OCI-LY7 (cell line): ENCODE measurements at regions not wholly inside any gene's neighbourhood (a gene's known extent, or its start where the extent isn't known, plus 50 kb on each side); places are given as distances from the start of the nearest gene placed in this dataset.

Experiments used
- BruUV-seq: library from RNA; stranded (reverse); fragments of 400-500 nt; replicated peaks from 2 replicates; lab custom pipeline; 2021; lab: Mats Ljungman, UMichigan
- CTCF ChIA-PET: fragments of 300-600 bp; sonication (Branson Sonifier 250); formaldehyde crosslinking; loops from one replicate; lab custom pipeline; 2022; ENCODE audit warnings: antibody characterized with exemption; ENCODE audit not compliant: unreplicated experiment; lab: Charles Lee
- POLR2A ChIA-PET: fragments of 300-600 bp; sonication (Branson Sonifier 250); formaldehyde crosslinking; loops from one replicate; lab custom pipeline; 2022; ENCODE audit warnings: antibody characterized with exemption; lab: Charles Lee
- DNase-seq: peaks from one replicate; pipeline ENCODE4 v3.0.0-alpha.2; 2015; ENCODE audit warnings: low spot score
- H2AFZ ChIP-seq: fragments of 200-600 bp; sonication (generic), shearing (Covaris generic); 2 replicates; pipeline ENCODE4 v1.6.1; 2014; ENCODE audit warnings: mild to moderate bottlenecking, antibody characterized with exemption, low read length, moderate library complexity
- H3K27ac ChIP-seq: fragments of 200-600 bp; sonication (generic); 2 replicates; pipeline ENCODE4 v1.5.1; 2014; ENCODE audit warnings: mixed run types, low read depth, mild to moderate bottlenecking, moderate library complexity, low read length, inconsistent platforms; ENCODE audit not compliant: poor library complexity, severe bottlenecking
- H3K36me3 ChIP-seq: fragments of 200-600 bp; sonication (generic); 2 replicates; pipeline ENCODE4 v1.6.1; 2014; ENCODE audit warnings: mild to moderate bottlenecking, antibody characterized with exemption, low read length, moderate library complexity, mixed read lengths; ENCODE audit not compliant: insufficient read depth
- H3K4me1 ChIP-seq: fragments of 200-600 bp; sonication (generic); 2 replicates; pipeline ENCODE4 v1.5.1; 2014; ENCODE audit warnings: mild to moderate bottlenecking, low read length; ENCODE audit not compliant: insufficient read depth, poor library complexity, severe bottlenecking
- H3K4me2 ChIP-seq: fragments of 200-600 bp; sonication (generic); 2 replicates; pipeline ENCODE4 v1.6.1; 2014; ENCODE audit warnings: mild to moderate bottlenecking, low read length
- H3K4me3 ChIP-seq: fragments of 200-600 bp; sonication (generic); 2 replicates; pipeline ENCODE4 v1.5.1; 2014; ENCODE audit warnings: mild to moderate bottlenecking, low read depth, low read length; ENCODE audit not compliant: poor library complexity, severe bottlenecking
- H3K79me2 ChIP-seq: fragments of 200-600 bp; sonication (generic); 2 replicates; pipeline ENCODE4 v1.6.1; 2016; ENCODE audit warnings: low read depth, mild to moderate bottlenecking, low read length, moderate library complexity, mixed read lengths; ENCODE audit not compliant: insufficient read depth
- H3K9me2 ChIP-seq: fragments of 200-600 bp; sonication (generic); 2 replicates; pipeline ENCODE4 v1.6.1; 2016; ENCODE audit warnings: mild to moderate bottlenecking, low read length, mixed read lengths; ENCODE audit not compliant: insufficient read depth
- H3K9me3 ChIP-seq: fragments of 200-600 bp; sonication (generic); 2 replicates; pipeline ENCODE4 v1.6.1; 2014; ENCODE audit warnings: mild to moderate bottlenecking, mixed run types, low read length, mixed read lengths
- H4K20me1 ChIP-seq: fragments of 200-600 bp; sonication (generic); 2 replicates; pipeline ENCODE4 v1.6.1; 2014; ENCODE audit warnings: mild to moderate bottlenecking, antibody characterized with exemption, low read length, moderate library complexity, mixed read lengths; ENCODE audit not compliant: insufficient read depth
- CTCF ChIP-seq: fragments of 200-600 bp; sonication (generic); conservative IDR thresholded peaks from 2 replicates; pipeline ENCODE4 v1.5.1; 2014; ENCODE audit warnings: mild to moderate bottlenecking, antibody characterized with exemption, low read length, moderate library complexity, mixed read lengths
- EZH2phosphoT487 ChIP-seq: fragments of 200-600 bp; sonication (generic); IDR thresholded peaks from 2 replicates; pipeline ENCODE4 v1.6.1; 2018; ENCODE audit warnings: low read depth, borderline replicate concordance, mild to moderate bottlenecking, mixed run types, antibody characterized with exemption, low read length, moderate library complexity, mixed read lengths
- intact Hi-C: fragments of 100-400 bp; cut with micrococcal nuclease; formaldehyde crosslinking; loops from one replicate; pipeline ENCODE4 v1.10.0; 2022; ENCODE audit not compliant: unreplicated experiment

- Histone ChIP-seq H3K79me2 (no peaks in the 10 kb centered on the region), H3K4me3 (no peak overlapping the region), H3K9me3 (no peaks in the 10 kb centered on the region), H4K20me1 (no peaks in the 10 kb centered on the region), H3K4me2 (no peak overlapping the region), H3K4me1 (no peaks in the 10 kb centered on the region), H3K36me3 (no peaks in the 10 kb centered on the region), H3K27ac (no peak overlapping the region), H2AFZ (no peak overlapping the region), H3K9me2 (no peaks in the 10 kb centered on the region)
- no peak for DNase-seq
- TF ChIP-seq CTCF: no peak
- ChIA-PET POLR2A (no interaction called here), CTCF (no interaction called here)
- intact Hi-C loops: no loop called here
- BruUV-seq: no TSS peak
Measured at GRCh38 chr12:18939051-18939450, 190.5 kb upstream of the PLEKHA5 start.

GRCh38 chr12:18942669-18943068 lies 186.9 kb upstream of the PLEKHA5 start:
- Histone ChIP-seq H3K79me2 (no peaks in the 10 kb centered on the region), H2AFZ (no peak overlapping the region), H3K4me2 (no peak overlapping the region), H4K20me1 (no peaks in the 10 kb centered on the region), H3K4me1 (no peaks in the 10 kb centered on the region), H3K4me3 (no peak overlapping the region), H3K9me3 (no peaks in the 10 kb centered on the region), H3K9me2 (no peaks in the 10 kb centered on the region), H3K36me3 (no peaks in the 10 kb centered on the region), H3K27ac (no peak overlapping the region)
- ChIA-PET CTCF (no interaction called here), POLR2A (no interaction called here)
- intact Hi-C loops: no loop called here
- BruUV-seq: no TSS peak
- no peak for DNase-seq
- TF ChIP-seq EZH2phosphoT487: no peak
- no peak for TF ChIP-seq CTCF

GRCh38 chr12:18943200-18943599 lies 186.3 kb upstream of the PLEKHA5 start:
- no peak overlapping the region for H3K4me3 ChIP-seq
- no peaks in the 10 kb centered on the region for H3K4me1 ChIP-seq
- POLR2A ChIA-PET: no interaction called here
- no peak overlapping the region for H3K4me2 ChIP-seq
- BruUV-seq: no TSS peak
- CTCF ChIA-PET: no interaction called here
- no peaks in the 10 kb centered on the region for H3K79me2 ChIP-seq
- no peaks in the 10 kb centered on the region for H3K36me3 ChIP-seq
- no peak for TF ChIP-seq CTCF
- TF ChIP-seq EZH2phosphoT487: no peak
- DNase-seq: no peak
- intact Hi-C loops: no loop called here
- H3K9me3 ChIP-seq: no peaks in the 10 kb centered on the region
- no peaks in the 10 kb centered on the region for H4K20me1 ChIP-seq
- no peak overlapping the region for H2AFZ ChIP-seq
- no peaks in the 10 kb centered on the region for H3K9me2 ChIP-seq
- no peak overlapping the region for H3K27ac ChIP-seq
